SJSA1 (cell line): ENCODE measurements at regions not wholly inside any gene's neighbourhood (a gene's known extent, or its start where the extent isn't known, plus 50 kb on each side); places are given as distances from the start of the nearest gene placed in this dataset.
"Not testable (repeated sequence)": the region's sequence is repeated elsewhere in the genome, so short reads cannot be mapped to it uniquely, and the experiment has no call there.

Experiments used
- DNase-seq, 2 experiments: peaks; one replicate each; pipeline ENCODE4 v3.0.0-alpha.2; 2015 to 2020; ENCODE audit warnings: low spot score in 2 of 2, low read depth in 1 of 2
- H3K27ac ChIP-seq: fragments of 250-450 bp; sonication (Bioruptor Pico); 2 replicates; pipeline ENCODE4 v1.5.1; 2020; ENCODE audit warnings: mild to moderate bottlenecking, moderate library complexity
- H3K27me3 ChIP-seq: fragments of 250-450 bp; sonication (Bioruptor Pico); replicated peaks from 2 replicates; pipeline ENCODE4 v1.5.1; 2020; ENCODE audit warnings: mild to moderate bottlenecking, moderate library complexity
- H3K36me3 ChIP-seq: fragments of 250-450 bp; sonication (Bioruptor Pico); 2 replicates; pipeline ENCODE4 v1.5.1; 2020; ENCODE audit warnings: mild to moderate bottlenecking
- H3K4me1 ChIP-seq: fragments of 250-450 bp; sonication (Bioruptor Pico); replicated peaks from 2 replicates; pipeline ENCODE4 v1.6.1; 2021; ENCODE audit warnings: mild to moderate bottlenecking
- H3K4me3 ChIP-seq: fragments of 250-450 bp; sonication (Bioruptor Pico); 2 replicates; pipeline ENCODE4 v1.5.1; 2020; ENCODE audit warnings: mild to moderate bottlenecking
- H3K9me3 ChIP-seq: fragments of 250-450 bp; sonication (Bioruptor Pico); replicated peaks from 2 replicates; pipeline ENCODE4 v1.5.1; 2020; ENCODE audit warnings: mild to moderate bottlenecking

DNA sequence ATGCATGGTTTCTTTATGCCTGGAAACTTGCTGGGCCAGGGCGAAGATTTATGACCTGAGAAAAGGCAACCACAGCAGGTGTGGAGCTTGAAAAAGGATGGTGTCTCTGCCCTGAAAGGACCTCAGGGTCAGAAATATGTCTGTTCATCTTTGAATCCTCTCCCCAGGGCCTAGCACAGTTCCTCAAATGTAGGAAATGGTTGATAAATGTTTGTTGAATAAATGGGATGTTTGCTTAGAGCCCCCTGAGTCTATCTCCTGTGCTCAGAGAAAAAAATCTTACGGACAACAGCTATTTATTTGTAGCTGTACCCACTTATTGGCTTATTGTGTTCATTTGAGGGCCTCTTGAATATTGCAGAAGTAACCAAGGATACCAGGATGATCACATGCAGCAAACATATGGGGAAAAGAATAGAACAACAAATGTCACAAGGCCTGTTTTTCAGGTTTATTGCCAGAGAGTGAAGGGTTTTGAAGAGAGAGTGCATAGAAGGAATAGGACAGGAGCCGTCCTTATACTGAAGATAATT is 114.5 kb downstream of the KLF5 start:
- H3K9me3 ChIP-seq = no peaks in the 10 kb centered on the region
- H3K36me3 ChIP-seq = no peaks in the 10 kb centered on the region
- peaks cover 28% of the 10 kb centered on the region for H3K4me1 ChIP-seq
- DNase-seq = no peak
- no peak overlapping the region for H3K4me3 ChIP-seq
- H3K27me3 ChIP-seq = no peaks in the 10 kb centered on the region
- H3K27ac ChIP-seq = no peak overlapping the region

DNA sequence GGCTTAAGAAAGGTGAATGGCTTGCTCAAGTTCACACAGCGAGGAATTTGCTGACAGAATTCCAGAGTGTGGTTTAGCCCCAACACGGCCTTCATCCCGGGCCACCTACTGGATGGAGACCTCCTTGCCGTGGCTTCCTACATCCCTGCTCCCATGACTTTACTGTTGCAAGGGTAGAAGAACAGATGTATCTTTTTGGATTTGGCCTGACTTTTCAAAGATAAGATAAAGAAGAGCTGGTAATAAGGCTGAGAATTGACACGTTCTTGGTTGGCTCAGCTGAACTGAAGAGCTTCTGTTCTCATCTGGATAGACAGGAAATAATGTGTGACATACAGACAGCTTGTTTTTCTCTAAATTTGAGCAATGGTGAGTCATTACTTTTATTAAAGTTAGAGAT is 113.1 kb downstream of the KLF5 start:
- peak in 1 of 2 experiments; percentile 31 for DNase-seq
- 0 out of 2 replicates have a peak overlapping the region, but pooled peaks have one; percentile 14 for H3K27ac ChIP-seq
- H3K4me3 ChIP-seq = no peak overlapping the region
- peaks cover 31% of the 10 kb centered on the region for H3K4me1 ChIP-seq
- no peaks in the 10 kb centered on the region for H3K9me3 ChIP-seq
- H3K27me3 ChIP-seq = no peaks in the 10 kb centered on the region
- H3K36me3 ChIP-seq = no peaks in the 10 kb centered on the region

DNA sequence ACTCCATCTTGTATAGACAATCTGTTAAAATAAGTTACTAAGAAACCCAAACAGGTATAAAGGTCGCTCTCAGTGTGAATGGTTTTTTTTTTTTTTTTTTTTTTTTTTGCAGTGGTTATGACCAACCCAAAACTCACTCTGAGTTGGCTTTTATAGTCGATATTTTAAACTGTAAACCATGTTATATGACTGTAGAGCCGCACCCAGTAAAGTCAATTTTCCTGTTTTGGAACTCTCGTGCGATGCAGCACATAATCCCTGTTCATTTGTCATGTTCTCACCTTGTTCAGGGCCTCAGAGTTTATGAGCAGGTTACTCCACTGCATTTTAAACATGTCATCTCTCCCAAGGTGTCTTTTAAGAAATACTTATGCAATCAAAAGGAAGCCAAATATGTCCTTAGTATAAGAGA is 112.5 kb downstream of the KLF5 start:
- Histone ChIP-seq H3K27ac (no peak overlapping the region), H3K4me1 (peaks cover 31% of the 10 kb centered on the region), H3K27me3 (no peaks in the 10 kb centered on the region), H3K36me3 (no peaks in the 10 kb centered on the region), H3K4me3 (no peak overlapping the region), H3K9me3 (no peaks in the 10 kb centered on the region)
- no peak for DNase-seq

DNA sequence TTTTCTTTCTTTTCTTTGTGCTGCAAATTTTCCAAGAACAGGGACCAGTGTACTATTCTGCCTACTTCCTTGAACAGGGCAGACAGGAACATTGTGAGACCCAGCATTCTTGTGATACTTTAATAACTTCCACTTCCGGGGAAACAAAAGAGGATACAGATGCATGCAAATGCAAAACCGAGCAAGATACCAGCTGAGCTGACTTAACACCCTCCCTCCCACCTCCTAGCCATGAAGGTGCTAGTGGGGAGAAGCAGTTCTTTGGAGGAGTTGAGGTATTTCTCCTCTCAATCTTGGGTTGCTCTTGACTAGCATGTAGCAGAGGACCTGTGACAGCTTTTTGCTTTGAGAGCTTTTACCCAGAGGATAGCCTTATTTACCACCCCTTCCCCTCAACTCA is 111.2 kb downstream of the KLF5 start:
- peaks cover 31% of the 10 kb centered on the region for H3K4me1 ChIP-seq
- no peaks in the 10 kb centered on the region for H3K9me3 ChIP-seq
- H3K27me3 ChIP-seq = no peaks in the 10 kb centered on the region
- H3K4me3 ChIP-seq = no peak overlapping the region
- DNase-seq = no peak
- H3K36me3 ChIP-seq = no peaks in the 10 kb centered on the region
- H3K27ac ChIP-seq = no peak overlapping the region

DNA sequence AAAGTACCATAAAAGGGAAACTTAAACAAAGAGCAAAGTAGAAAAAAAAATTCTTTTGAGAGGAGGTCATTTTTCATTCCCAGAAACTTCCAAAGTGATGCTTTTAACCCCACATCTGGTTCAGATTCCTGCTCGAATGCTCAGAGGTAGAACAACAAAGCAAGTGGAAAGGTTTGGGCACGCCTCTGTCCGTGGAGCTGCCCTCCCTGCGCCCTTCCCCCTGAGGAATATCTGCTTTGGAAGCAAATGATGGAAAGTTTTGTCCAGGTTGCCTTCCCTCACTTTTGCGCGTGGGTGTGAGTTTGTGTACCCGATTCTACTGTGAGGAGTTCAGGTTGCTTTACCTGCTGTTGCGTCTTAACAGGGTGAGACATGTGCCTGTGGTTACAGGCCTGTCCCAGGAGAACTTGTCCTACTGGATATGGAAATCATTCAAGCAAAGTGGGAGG is 110.2 kb downstream of the KLF5 start:
- peaks cover 31% of the 10 kb centered on the region for H3K4me1 ChIP-seq
- H3K36me3 ChIP-seq = no peaks in the 10 kb centered on the region
- no peaks in the 10 kb centered on the region for H3K9me3 ChIP-seq
- no peak for DNase-seq
- no peaks in the 10 kb centered on the region for H3K27me3 ChIP-seq
- peak overlapping the region; percentile 74 for H3K27ac ChIP-seq
- no peak overlapping the region for H3K4me3 ChIP-seq

DNA sequence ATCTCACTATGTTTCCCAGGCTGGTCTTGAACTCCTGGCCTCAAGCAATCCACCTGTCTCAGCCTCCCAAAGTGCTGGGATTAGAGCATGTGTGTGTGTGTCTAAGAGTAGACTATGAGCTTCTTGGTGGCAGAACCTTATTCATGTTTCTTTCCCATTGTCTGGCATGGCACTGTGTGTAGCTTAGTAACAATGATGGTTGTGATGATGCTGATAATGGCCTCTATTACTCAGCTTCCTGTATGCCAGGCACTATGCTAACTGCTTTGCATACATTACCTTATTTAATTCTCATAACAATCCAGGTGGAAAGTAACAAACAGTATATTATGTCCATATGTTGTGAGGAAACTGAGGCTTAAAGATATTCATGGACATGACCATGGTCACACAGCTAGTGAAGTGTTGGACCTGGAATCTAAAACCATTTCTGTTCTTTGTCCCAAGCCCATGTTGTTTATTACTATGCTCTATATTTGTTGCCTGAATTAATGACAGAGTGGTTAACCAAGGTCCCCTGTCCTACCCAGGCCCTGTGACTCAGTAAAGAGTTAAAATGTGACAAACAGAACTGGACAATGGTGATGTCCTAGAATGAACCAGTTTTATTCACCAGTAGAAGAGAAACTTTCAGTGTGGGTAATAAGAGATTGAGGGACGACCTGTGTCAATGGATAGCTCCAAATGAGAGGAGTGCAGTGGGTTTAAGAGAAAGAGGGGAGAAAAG is 109.6 kb downstream of the KLF5 start:
- H3K36me3 ChIP-seq = no peaks in the 10 kb centered on the region
- DNase-seq = peak in 1 of 2 experiments; percentile 28
- no peak overlapping the region for H3K4me3 ChIP-seq
- H3K27ac ChIP-seq = peak overlapping the region; percentile 74
- no peaks in the 10 kb centered on the region for H3K27me3 ChIP-seq
- H3K4me1 ChIP-seq = peaks cover 31% of the 10 kb centered on the region
- no peaks in the 10 kb centered on the region for H3K9me3 ChIP-seq

GRCh38 chr13:73167028-73167820 is 108.4 kb downstream of the KLF5 start:
- Histone ChIP-seq H3K9me3 (no peaks in the 10 kb centered on the region), H3K4me1 (peaks cover 28% of the 10 kb centered on the region), H3K27me3 (no peaks in the 10 kb centered on the region), H3K36me3 (no peaks in the 10 kb centered on the region), H3K4me3 (no peak overlapping the region), H3K27ac (no peak overlapping the region)
- no peak for DNase-seq

- H3K27ac ChIP-seq = no peak overlapping the region
- no peak for DNase-seq
- no peaks in the 10 kb centered on the region for H3K36me3 ChIP-seq
- no peak overlapping the region for H3K4me3 ChIP-seq
- no peaks in the 10 kb centered on the region for H3K9me3 ChIP-seq
- no peaks in the 10 kb centered on the region for H3K27me3 ChIP-seq
- H3K4me1 ChIP-seq = peaks cover 20% of the 10 kb centered on the region
Observed at GRCh38 chr13:73166204-73166603, 107.4 kb downstream of the KLF5 start.

- no peaks in the 10 kb centered on the region for H3K27me3 ChIP-seq
- no peak for DNase-seq
- no peak overlapping the region for H3K4me3 ChIP-seq
- H3K36me3 ChIP-seq = no peaks in the 10 kb centered on the region
- no peaks in the 10 kb centered on the region for H3K9me3 ChIP-seq
- no peak overlapping the region for H3K27ac ChIP-seq
- H3K4me1 ChIP-seq = peaks cover 12% of the 10 kb centered on the region
Observed at GRCh38 chr13:73162912-73163911, 104.4 kb downstream of the KLF5 start.

DNA sequence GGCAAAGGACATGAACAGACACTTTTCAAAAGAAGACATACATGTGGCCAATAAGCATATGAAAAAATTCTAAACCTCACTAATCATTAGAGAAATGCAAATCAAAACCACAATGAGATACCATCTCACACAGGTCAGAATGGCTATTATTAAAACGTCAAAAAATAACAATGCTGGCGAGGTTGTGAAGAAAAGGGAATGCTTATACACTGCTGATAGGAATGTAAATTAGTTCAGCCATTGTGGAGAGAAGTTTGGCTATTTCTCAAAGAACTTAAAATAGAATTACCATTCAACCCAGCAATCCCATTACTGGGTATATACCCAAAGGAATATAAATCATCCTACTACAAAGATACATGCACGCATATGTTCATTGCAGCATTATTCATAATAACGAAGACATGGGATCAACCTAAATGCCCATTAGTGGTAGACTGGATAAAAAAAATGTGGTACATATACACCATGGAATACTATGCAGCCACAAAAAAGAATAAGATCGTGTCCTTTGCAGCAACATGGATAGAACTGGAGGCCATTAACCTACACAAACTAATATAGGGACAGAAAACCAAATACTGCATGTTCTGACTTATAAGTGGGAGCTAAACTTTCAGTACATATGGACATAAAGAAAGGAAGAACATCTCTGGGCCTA is 101.7 kb downstream of the KLF5 start:
- H3K4me3 ChIP-seq, DNase-seq, H3K4me1 ChIP-seq, H3K27ac ChIP-seq, H3K36me3 ChIP-seq, H3K9me3 ChIP-seq, H3K27me3 ChIP-seq: not testable (repeated sequence)

DNA sequence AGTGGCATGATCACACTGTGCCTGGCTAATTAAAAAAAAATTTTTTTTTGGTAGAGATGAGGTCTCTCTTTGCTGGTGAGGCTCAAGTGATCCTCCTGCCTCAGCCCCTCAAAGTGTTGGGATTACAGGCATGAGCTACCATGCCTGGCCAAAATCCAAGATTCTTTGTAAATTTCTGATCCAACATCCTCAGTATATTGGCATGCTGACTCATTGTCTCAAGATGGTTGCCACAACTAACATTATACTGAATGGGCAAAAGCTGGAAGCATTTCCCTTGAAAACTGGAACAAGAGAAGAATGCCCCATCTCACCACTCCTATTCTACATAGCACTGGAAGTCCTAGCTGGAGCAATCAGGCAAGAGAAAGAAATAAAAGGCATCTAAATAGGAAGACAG is 100.0 kb downstream of the KLF5 start:
- Histone ChIP-seq H3K27me3 (no peaks in the 10 kb centered on the region), H3K4me1 (peaks cover 10% of the 10 kb centered on the region), H3K27ac (peak overlapping the region; percentile 46; the same call in 1 of the 2 replicates), H3K36me3 (no peaks in the 10 kb centered on the region), H3K4me3 (no peak overlapping the region), H3K9me3 (no peaks in the 10 kb centered on the region)
- DNase-seq = peak in 1 of 2 experiments; percentile 19

GRCh38 chr13:73157031-73157430 is 98.2 kb downstream of the KLF5 start:
- Histone ChIP-seq H3K4me3 (no peak overlapping the region), H3K36me3 (no peaks in the 10 kb centered on the region), H3K4me1 (peaks cover 10% of the 10 kb centered on the region), H3K27ac (no peak overlapping the region), H3K9me3 (no peaks in the 10 kb centered on the region), H3K27me3 (no peaks in the 10 kb centered on the region)
- no peak for DNase-seq

- H3K36me3 ChIP-seq = no peaks in the 10 kb centered on the region
- no peak for DNase-seq
- H3K9me3 ChIP-seq = no peaks in the 10 kb centered on the region
- H3K4me1 ChIP-seq = no peaks in the 10 kb centered on the region
- no peak overlapping the region for H3K27ac ChIP-seq
- H3K4me3 ChIP-seq = no peak overlapping the region
- no peaks in the 10 kb centered on the region for H3K27me3 ChIP-seq
Observed at GRCh38 chr13:73146707-73147106, 87.9 kb downstream of the KLF5 start.
